ENCODE measurements at regions not wholly inside any gene's neighbourhood (a gene's known extent, or its start where the extent isn't known, plus 50 kb on each side); places are given as distances from the start of the nearest gene placed in this dataset.

GRCh38 chr7:41163991-41164390 is 538.9 kb downstream of the INHBA start:
- DNase-seq: no peak

- no peak for DNase-seq
Measured at GRCh38 chr7:41162612-41163011, 540.3 kb downstream of the INHBA start.

- no peak for DNase-seq
Measured at GRCh38 chr7:41161041-41161587, 541.8 kb downstream of the INHBA start.

GRCh38 chr7:41156268-41156667 is 546.6 kb downstream of the INHBA start:
- DNase-seq: no peak

GRCh38 chr7:41153268-41153667 is 549.6 kb downstream of the INHBA start:
- DNase-seq: no peak

GRCh38 chr7:41152179-41152678 is 550.7 kb downstream of the INHBA start:
- DNase-seq: no peak

GRCh38 chr7:41149576-41149975 is 553.3 kb downstream of the INHBA start:
- no peak for DNase-seq

GRCh38 chr7:41148521-41148951 is 554.4 kb downstream of the INHBA start:
- DNase-seq: no peak

GRCh38 chr7:41147606-41148485 is 555.0 kb downstream of the INHBA start:
- no peak for DNase-seq

- DNase-seq: no peak
Measured at GRCh38 chr7:41146429-41146828, 556.5 kb downstream of the INHBA start.

- DNase-seq: no peak
Measured at GRCh38 chr7:41145656-41146055, 557.2 kb downstream of the INHBA start.

GRCh38 chr7:41142904-41143473 is 559.9 kb downstream of the INHBA start:
- DNase-seq: no peak

GRCh38 chr7:41139789-41140188 is 563.1 kb downstream of the INHBA start:
- no peak for DNase-seq

- no peak for DNase-seq
Measured at GRCh38 chr7:41136551-41136950, 566.3 kb downstream of the INHBA start.

- no peak for DNase-seq
Measured at GRCh38 chr7:41135511-41135910, 567.4 kb downstream of the INHBA start.

GRCh38 chr7:41134300-41135255 is 568.3 kb downstream of the INHBA start:
- no peak for DNase-seq

GRCh38 chr7:41133690-41134299 is 569.1 kb downstream of the INHBA start:
- DNase-seq: peak; percentile 15

- no peak for DNase-seq
Measured at GRCh38 chr7:41131956-41132355, 570.9 kb downstream of the INHBA start.

GRCh38 chr7:41130561-41131236 is 572.2 kb downstream of the INHBA start:
- no peak for DNase-seq

- no peak for DNase-seq
Measured at GRCh38 chr7:41130086-41130485, 572.8 kb downstream of the INHBA start.

GRCh38 chr7:41125343-41125742 is 577.5 kb downstream of the INHBA start:
- DNase-seq: no peak

Data from hindlimb muscle (tissue), 1 donor.